ENCODE measurements at regions not wholly inside any gene's neighbourhood (a gene's known extent, or its start where the extent isn't known, plus 50 kb on each side); places are given as distances from the start of the nearest gene placed in this dataset.
"Not testable (repeated sequence)": the region's sequence is repeated elsewhere in the genome, so short reads cannot be mapped to it uniquely, and the experiment has no call there.

DNA sequence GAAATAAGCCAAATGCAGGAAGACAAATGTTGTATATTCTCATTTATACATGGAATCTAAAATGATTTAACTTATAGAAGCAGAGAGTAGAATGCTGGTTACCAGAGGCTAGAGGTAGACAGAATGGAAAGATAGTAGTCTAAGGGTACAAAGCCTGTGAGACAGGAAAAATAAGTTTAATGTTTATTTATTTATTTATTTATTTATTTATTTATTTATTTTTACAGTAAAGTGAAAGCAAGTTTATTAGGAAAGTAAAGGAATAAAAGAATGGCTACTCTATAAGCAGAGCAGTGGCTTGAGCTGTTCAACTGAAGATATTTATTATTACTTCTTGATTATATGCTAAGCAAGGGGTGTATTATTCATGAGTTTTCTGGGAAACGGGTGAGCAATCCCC is 203.2 kb downstream of the LAS1L start:
- Histone ChIP-seq H3K9ac (ENCODE audit: insufficient read length) (no peak overlapping the region), H3K9me3 (ENCODE audit: low read depth, low read length) (no peaks in the 10 kb centered on the region), H3K27ac (no peak overlapping the region), H3K4me3 (no peak overlapping the region), H3K36me3 (ENCODE audit: insufficient read depth, low read length) (no peaks in the 10 kb centered on the region)
- DNase-seq (ENCODE audit: low read depth, low spot score), result no peak
- TF ChIP-seq FOXP2 (optimal IDR thresholded peaks at IDR 0.05; ENCODE audit: control extremely low read depth, extremely low read length, insufficient read depth), result no peak
- no peak for TF ChIP-seq EZH2 (IDR thresholded peaks at IDR 0.05)
- TF ChIP-seq POLR2AphosphoS5 (IDR thresholded peaks at IDR 0.05; ENCODE audit: borderline replicate concordance, low read depth, low read length), result no peak

DNA sequence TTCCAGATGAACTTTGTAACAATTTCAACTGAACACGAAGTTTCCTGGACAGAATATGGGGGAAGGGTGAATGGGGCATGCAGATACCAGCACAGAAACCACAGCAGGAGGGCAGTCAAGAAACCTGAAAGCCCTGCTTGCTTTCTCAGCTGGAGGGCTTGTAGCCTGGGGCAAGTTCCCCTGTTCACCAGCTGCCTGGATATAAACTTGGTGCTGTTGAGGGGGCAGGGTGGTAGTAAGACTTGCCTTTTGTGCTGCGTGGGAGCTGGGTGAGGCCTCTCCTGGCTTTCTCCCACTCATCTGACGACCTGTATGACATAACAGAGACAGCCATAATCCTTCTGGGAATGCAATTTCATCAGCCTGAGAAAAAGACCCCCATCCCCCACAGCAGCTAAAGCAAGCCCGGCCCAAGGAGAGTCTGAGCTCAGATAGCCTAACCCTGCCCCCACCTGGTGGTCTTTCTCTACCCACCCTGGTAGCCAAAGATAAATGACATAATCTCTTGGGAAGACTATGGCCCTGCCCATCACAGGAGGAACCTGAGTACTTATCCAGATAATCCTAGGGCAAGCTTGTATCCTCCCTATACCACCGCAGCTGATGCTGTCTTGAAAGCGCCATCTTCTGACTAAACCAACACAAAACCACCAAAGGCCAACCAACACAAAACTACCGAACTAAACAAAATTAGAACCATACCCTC is 234.3 kb downstream of the LAS1L start:
- H3K4me3 ChIP-seq, result no peak overlapping the region
- H3K36me3 ChIP-seq (ENCODE audit: insufficient read depth, low read length), result no peaks in the 10 kb centered on the region
- no peak overlapping the region for H3K27ac ChIP-seq
- TF ChIP-seq FOXP2 (optimal IDR thresholded peaks at IDR 0.05; ENCODE audit: control extremely low read depth, extremely low read length, insufficient read depth) (no peak), EZH2 (IDR thresholded peaks at IDR 0.05) (no peak), POLR2AphosphoS5 (IDR thresholded peaks at IDR 0.05; ENCODE audit: borderline replicate concordance, low read depth, low read length) (no peak)
- H3K9me3 ChIP-seq (ENCODE audit: low read depth, low read length), result no peaks in the 10 kb centered on the region
- no peak overlapping the region for H3K9ac ChIP-seq (ENCODE audit: insufficient read length)
- DNase-seq (ENCODE audit: low read depth, low spot score), result no peak

- not testable (repeated sequence) for DNase-seq (ENCODE audit: low read depth, low spot score); H3K9ac ChIP-seq (ENCODE audit: insufficient read length); H3K9me3 ChIP-seq (ENCODE audit: low read depth, low read length); H3K36me3 ChIP-seq (ENCODE audit: insufficient read depth, low read length); H3K4me3 ChIP-seq; H3K27ac ChIP-seq
These were observed 251.7 kb downstream of the LAS1L start for GRCh38 chrX:65282905-65283304.

- DNase-seq (ENCODE audit: low read depth, low spot score), result no peak
- no peaks in the 10 kb centered on the region for H3K9me3 ChIP-seq (ENCODE audit: low read depth, low read length)
- TF ChIP-seq POLR2AphosphoS5 (IDR thresholded peaks at IDR 0.05; ENCODE audit: borderline replicate concordance, low read depth, low read length) (no peak), EZH2 (IDR thresholded peaks at IDR 0.05) (no peak), FOXP2 (optimal IDR thresholded peaks at IDR 0.05; ENCODE audit: control extremely low read depth, extremely low read length, insufficient read depth) (no peak)
- no peak overlapping the region for H3K4me3 ChIP-seq
- no peak overlapping the region for H3K27ac ChIP-seq
- no peaks in the 10 kb centered on the region for H3K36me3 ChIP-seq (ENCODE audit: insufficient read depth, low read length)
- H3K9ac ChIP-seq (ENCODE audit: insufficient read length), result no peak overlapping the region
These were observed 261.4 kb downstream of the LAS1L start for GRCh38 chrX:65273152-65273551.

- Histone ChIP-seq H3K9me3 (ENCODE audit: low read depth, low read length) (no peaks in the 10 kb centered on the region), H3K36me3 (ENCODE audit: insufficient read depth, low read length) (no peaks in the 10 kb centered on the region), H3K4me3 (no peak overlapping the region), H3K27ac (no peak overlapping the region), H3K9ac (ENCODE audit: insufficient read length) (no peak overlapping the region)
- no peak for TF ChIP-seq EZH2 (IDR thresholded peaks at IDR 0.05)
- TF ChIP-seq FOXP2 (optimal IDR thresholded peaks at IDR 0.05; ENCODE audit: control extremely low read depth, extremely low read length, insufficient read depth), result no peak
- no peak for TF ChIP-seq POLR2AphosphoS5 (IDR thresholded peaks at IDR 0.05; ENCODE audit: borderline replicate concordance, low read depth, low read length)
- no peak for DNase-seq (ENCODE audit: low read depth, low spot score)
These were observed 268.1 kb downstream of the LAS1L start for GRCh38 chrX:65266482-65266881.

- TF ChIP-seq EZH2 (IDR thresholded peaks at IDR 0.05) (no peak), FOXP2 (optimal IDR thresholded peaks at IDR 0.05; ENCODE audit: control extremely low read depth, extremely low read length, insufficient read depth) (no peak), POLR2AphosphoS5 (IDR thresholded peaks at IDR 0.05; ENCODE audit: borderline replicate concordance, low read depth, low read length) (no peak)
- Histone ChIP-seq H3K9ac (ENCODE audit: insufficient read length) (no peak overlapping the region), H3K4me3 (no peak overlapping the region), H3K27ac (no peak overlapping the region), H3K36me3 (ENCODE audit: insufficient read depth, low read length) (no peaks in the 10 kb centered on the region), H3K9me3 (ENCODE audit: low read depth, low read length) (no peaks in the 10 kb centered on the region)
- DNase-seq (ENCODE audit: low read depth, low spot score), result no peak
These were observed 277.6 kb upstream of the ZC4H2 start for GRCh38 chrX:65253817-65254216.

DNA sequence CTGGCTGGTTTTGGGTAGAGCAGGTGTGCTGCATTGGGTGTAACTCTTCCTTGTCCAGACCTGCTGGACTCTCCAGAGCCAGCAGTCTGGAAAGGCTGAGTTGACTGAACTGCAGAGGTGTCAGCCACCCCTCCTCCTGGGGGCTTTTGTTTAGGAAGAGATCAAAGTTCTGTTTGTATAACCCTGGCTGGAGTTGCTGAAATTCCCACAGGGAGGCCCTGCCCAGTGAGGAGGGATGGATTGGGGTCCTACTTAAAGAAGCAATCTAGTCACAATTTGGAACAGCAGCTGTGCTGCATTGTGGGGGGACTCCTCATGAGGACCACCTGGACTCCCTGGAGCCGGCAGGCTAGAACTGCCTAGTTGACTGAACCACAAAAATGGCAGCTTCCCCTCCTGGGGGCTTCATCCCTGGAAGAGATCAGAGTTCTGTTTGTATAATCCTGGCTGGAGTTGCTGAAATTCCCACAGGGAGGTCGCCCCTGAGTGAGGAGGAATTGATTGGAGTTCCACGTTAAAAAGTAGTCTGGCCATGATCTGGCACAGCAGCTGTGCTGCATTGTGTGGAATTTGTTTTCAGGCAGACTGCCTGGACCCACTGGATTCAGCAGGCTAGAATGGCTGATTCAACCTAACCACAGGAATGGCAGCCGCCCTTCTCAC is 264.9 kb upstream of the ZC4H2 start:
- Histone ChIP-seq H3K4me3 (no peak overlapping the region), H3K9me3 (ENCODE audit: low read depth, low read length) (no peaks in the 10 kb centered on the region), H3K9ac (ENCODE audit: insufficient read length) (no peak overlapping the region), H3K27ac (no peak overlapping the region), H3K36me3 (ENCODE audit: insufficient read depth, low read length) (no peaks in the 10 kb centered on the region)
- TF ChIP-seq POLR2AphosphoS5 (IDR thresholded peaks at IDR 0.05; ENCODE audit: borderline replicate concordance, low read depth, low read length), result no peak
- no peak for TF ChIP-seq EZH2 (IDR thresholded peaks at IDR 0.05)
- TF ChIP-seq FOXP2 (optimal IDR thresholded peaks at IDR 0.05; ENCODE audit: control extremely low read depth, extremely low read length, insufficient read depth), result no peak
- DNase-seq (ENCODE audit: low read depth, low spot score), result no peak

- no peaks in the 10 kb centered on the region for H3K36me3 ChIP-seq (ENCODE audit: insufficient read depth, low read length)
- H3K9me3 ChIP-seq (ENCODE audit: low read depth, low read length), result no peaks in the 10 kb centered on the region
- DNase-seq (ENCODE audit: low read depth, low spot score), result no peak
- H3K9ac ChIP-seq (ENCODE audit: insufficient read length), result no peak overlapping the region
- no peak overlapping the region for H3K4me3 ChIP-seq
- TF ChIP-seq POLR2AphosphoS5 (IDR thresholded peaks at IDR 0.05; ENCODE audit: borderline replicate concordance, low read depth, low read length) (no peak), EZH2 (IDR thresholded peaks at IDR 0.05) (no peak), FOXP2 (optimal IDR thresholded peaks at IDR 0.05; ENCODE audit: control extremely low read depth, extremely low read length, insufficient read depth) (no peak)
- H3K27ac ChIP-seq, result no peak overlapping the region
These were observed 227.3 kb upstream of the ZC4H2 start for GRCh38 chrX:65203545-65203944.

Data from SK-N-MC (cell line).